ENCODE measurements at regions not wholly inside any gene's neighbourhood (a gene's known extent, or its start where the extent isn't known, plus 50 kb on each side); places are given as distances from the start of the nearest gene placed in this dataset.

GRCh38 chr2:180257247-180257646, 250.2 kb upstream of the CWC22 start:
- TF ChIP-seq EZH2 (IDR thresholded peaks at IDR 0.05; ENCODE audit: insufficient read depth, poor library complexity, severe bottlenecking) (no peak), EZH2phosphoT487 (IDR thresholded peaks at IDR 0.05; ENCODE audit: insufficient read depth, low read depth) (no peak)
- Histone ChIP-seq H3F3A (ENCODE audit: insufficient read depth) (no peaks in the 10 kb centered on the region), H3K27me3 (replicated peaks; ENCODE audit: insufficient read depth) (no peaks in the 10 kb centered on the region)

GRCh38 chr2:180255981-180256380, 248.9 kb upstream of the CWC22 start:
- TF ChIP-seq EZH2 (IDR thresholded peaks at IDR 0.05; ENCODE audit: insufficient read depth, poor library complexity, severe bottlenecking) (no peak), EZH2phosphoT487 (IDR thresholded peaks at IDR 0.05; ENCODE audit: insufficient read depth, low read depth) (no peak)
- DNase-seq = no peak
- WGBS, 2 experiments (ENCODE audit: low coverage in 1 of 2, low lambda C conversion rate in 2 of 2, missing lambda C conversion rate in 2 of 2) = 0% methylated on average over 1 of the region's 1 CpG

More at GRCh38 chr2:180257247-180257646, 250.2 kb upstream of the CWC22 start:
- no peak overlapping the region for H3K4me2 ChIP-seq (ENCODE audit: unreplicated experiment)
- H4K20me1 ChIP-seq (ENCODE audit: insufficient read depth) = no peaks in the 10 kb centered on the region
- no peak overlapping the region for H3K9ac ChIP-seq
- WGBS, 2 experiments (ENCODE audit: low coverage in 1 of 2, low lambda C conversion rate in 2 of 2, missing lambda C conversion rate in 2 of 2) = 80 to 95% methylated on average over 3 to 5 of the region's 5 CpGs
- no peaks in the 10 kb centered on the region for H3K36me3 ChIP-seq (ENCODE audit: low read depth)
- H3K79me2 ChIP-seq (ENCODE audit: insufficient read depth) = no peaks in the 10 kb centered on the region
- in situ Hi-C loops (cut with MboI) = no loop called here
- no peaks in the 10 kb centered on the region for H3K9me3 ChIP-seq (ENCODE audit: low read depth)
- H3K4me1 ChIP-seq (ENCODE audit: insufficient read depth) = no peaks in the 10 kb centered on the region
- H3K9me2 ChIP-seq (ENCODE audit: insufficient read depth) = no peaks in the 10 kb centered on the region
- no peak for DNase-seq
- H3K4me3 ChIP-seq = no peak overlapping the region
- H3K27ac ChIP-seq = no peak overlapping the region
- no peak overlapping the region for H2AFZ ChIP-seq

GRCh38 chr2:180254872-180255271, 247.8 kb upstream of the CWC22 start:
- H3K4me3 ChIP-seq = no peak overlapping the region
- DNase-seq = no peak
- H3K4me2 ChIP-seq (ENCODE audit: unreplicated experiment) = no peak overlapping the region
- no peaks in the 10 kb centered on the region for H3K36me3 ChIP-seq (ENCODE audit: low read depth)
- H2AFZ ChIP-seq = no peak overlapping the region
- in situ Hi-C loops (cut with MboI) = no loop called here
- no peaks in the 10 kb centered on the region for H3K27me3 ChIP-seq (replicated peaks; ENCODE audit: insufficient read depth)
- TF ChIP-seq EZH2phosphoT487 (IDR thresholded peaks at IDR 0.05; ENCODE audit: insufficient read depth, low read depth) = no peak
- no peak for TF ChIP-seq EZH2 (IDR thresholded peaks at IDR 0.05; ENCODE audit: insufficient read depth, poor library complexity, severe bottlenecking)
- no peaks in the 10 kb centered on the region for H3K9me2 ChIP-seq (ENCODE audit: insufficient read depth)
- no peak overlapping the region for H3K27ac ChIP-seq
- H3K9me3 ChIP-seq (ENCODE audit: low read depth) = no peaks in the 10 kb centered on the region
- H4K20me1 ChIP-seq (ENCODE audit: insufficient read depth) = no peaks in the 10 kb centered on the region
- H3K4me1 ChIP-seq (ENCODE audit: insufficient read depth) = no peaks in the 10 kb centered on the region
- H3K9ac ChIP-seq = no peak overlapping the region
- no peaks in the 10 kb centered on the region for H3K79me2 ChIP-seq (ENCODE audit: insufficient read depth)
- no peaks in the 10 kb centered on the region for H3F3A ChIP-seq (ENCODE audit: insufficient read depth)
- 32 to 50% methylated on average over 1 of the region's 1 CpG for WGBS, 2 experiments (ENCODE audit: low coverage in 1 of 2, low lambda C conversion rate in 2 of 2, missing lambda C conversion rate in 2 of 2)

More at GRCh38 chr2:180255981-180256380, 248.9 kb upstream of the CWC22 start:
- Histone ChIP-seq H3F3A (ENCODE audit: insufficient read depth) (no peaks in the 10 kb centered on the region), H3K4me3 (no peak overlapping the region), H3K9me3 (ENCODE audit: low read depth) (no peaks in the 10 kb centered on the region), H4K20me1 (ENCODE audit: insufficient read depth) (no peaks in the 10 kb centered on the region), H2AFZ (no peak overlapping the region), H3K27ac (no peak overlapping the region), H3K4me1 (ENCODE audit: insufficient read depth) (no peaks in the 10 kb centered on the region), H3K9me2 (ENCODE audit: insufficient read depth) (no peaks in the 10 kb centered on the region), H3K9ac (no peak overlapping the region), H3K27me3 (replicated peaks; ENCODE audit: insufficient read depth) (no peaks in the 10 kb centered on the region), H3K4me2 (ENCODE audit: unreplicated experiment) (no peak overlapping the region), H3K36me3 (ENCODE audit: low read depth) (no peaks in the 10 kb centered on the region), H3K79me2 (ENCODE audit: insufficient read depth) (no peaks in the 10 kb centered on the region)
- in situ Hi-C loops (cut with MboI) = no loop called here

- H2AFZ ChIP-seq = no peak overlapping the region
- H3K79me2 ChIP-seq (ENCODE audit: insufficient read depth) = no peaks in the 10 kb centered on the region
- in situ Hi-C loops (cut with MboI) = no loop called here
- no peak overlapping the region for H3K4me2 ChIP-seq (ENCODE audit: unreplicated experiment)
- no peaks in the 10 kb centered on the region for H4K20me1 ChIP-seq (ENCODE audit: insufficient read depth)
- no peaks in the 10 kb centered on the region for H3K4me1 ChIP-seq (ENCODE audit: insufficient read depth)
- H3K9ac ChIP-seq = no peak overlapping the region
- H3F3A ChIP-seq (ENCODE audit: insufficient read depth) = no peaks in the 10 kb centered on the region
- no peak for DNase-seq
- no peaks in the 10 kb centered on the region for H3K27me3 ChIP-seq (replicated peaks; ENCODE audit: insufficient read depth)
- no peak overlapping the region for H3K27ac ChIP-seq
- TF ChIP-seq EZH2phosphoT487 (IDR thresholded peaks at IDR 0.05; ENCODE audit: insufficient read depth, low read depth) = no peak
- TF ChIP-seq EZH2 (IDR thresholded peaks at IDR 0.05; ENCODE audit: insufficient read depth, poor library complexity, severe bottlenecking) = no peak
- no peaks in the 10 kb centered on the region for H3K9me3 ChIP-seq (ENCODE audit: low read depth)
- H3K9me2 ChIP-seq (ENCODE audit: insufficient read depth) = no peaks in the 10 kb centered on the region
- H3K4me3 ChIP-seq = no peak overlapping the region
- 71 to 78% methylated on average over 2 of the region's 2 CpGs for WGBS, 2 experiments (ENCODE audit: low coverage in 1 of 2, low lambda C conversion rate in 2 of 2, missing lambda C conversion rate in 2 of 2)
- no peaks in the 10 kb centered on the region for H3K36me3 ChIP-seq (ENCODE audit: low read depth)
These were observed 240.6 kb upstream of the CWC22 start for GRCh38 chr2:180247658-180248057.

GRCh38 chr2:180246268-180246667, 239.2 kb upstream of the CWC22 start:
- TF ChIP-seq EZH2phosphoT487 (IDR thresholded peaks at IDR 0.05; ENCODE audit: insufficient read depth, low read depth) = no peak
- no peak for TF ChIP-seq EZH2 (IDR thresholded peaks at IDR 0.05; ENCODE audit: insufficient read depth, poor library complexity, severe bottlenecking)

More at GRCh38 chr2:180246268-180246667, 239.2 kb upstream of the CWC22 start:
- Histone ChIP-seq H4K20me1 (ENCODE audit: insufficient read depth) (no peaks in the 10 kb centered on the region), H3F3A (ENCODE audit: insufficient read depth) (no peaks in the 10 kb centered on the region), H3K27ac (no peak overlapping the region), H3K4me3 (no peak overlapping the region), H3K27me3 (replicated peaks; ENCODE audit: insufficient read depth) (no peaks in the 10 kb centered on the region), H2AFZ (no peak overlapping the region), H3K9me2 (ENCODE audit: insufficient read depth) (no peaks in the 10 kb centered on the region), H3K36me3 (ENCODE audit: low read depth) (no peaks in the 10 kb centered on the region), H3K9ac (no peak overlapping the region), H3K79me2 (ENCODE audit: insufficient read depth) (no peaks in the 10 kb centered on the region), H3K4me1 (ENCODE audit: insufficient read depth) (no peaks in the 10 kb centered on the region), H3K9me3 (ENCODE audit: low read depth) (no peaks in the 10 kb centered on the region), H3K4me2 (ENCODE audit: unreplicated experiment) (no peak overlapping the region)
- WGBS, 2 experiments (ENCODE audit: low coverage in 1 of 2, low lambda C conversion rate in 2 of 2, missing lambda C conversion rate in 2 of 2) = 8 to 10% methylated on average over 2 of the region's 2 CpGs
- DNase-seq = no peak
- in situ Hi-C loops (cut with MboI) = no loop called here
